ENCODE measurements at regions not wholly inside any gene's neighbourhood (a gene's known extent, or its start where the extent isn't known, plus 50 kb on each side); places are given as distances from the start of the nearest gene placed in this dataset.
A peak's percentile ranks its signal among the peaks of the same experiment; 100 is the strongest.

- TF ChIP-seq, protein P1, sequence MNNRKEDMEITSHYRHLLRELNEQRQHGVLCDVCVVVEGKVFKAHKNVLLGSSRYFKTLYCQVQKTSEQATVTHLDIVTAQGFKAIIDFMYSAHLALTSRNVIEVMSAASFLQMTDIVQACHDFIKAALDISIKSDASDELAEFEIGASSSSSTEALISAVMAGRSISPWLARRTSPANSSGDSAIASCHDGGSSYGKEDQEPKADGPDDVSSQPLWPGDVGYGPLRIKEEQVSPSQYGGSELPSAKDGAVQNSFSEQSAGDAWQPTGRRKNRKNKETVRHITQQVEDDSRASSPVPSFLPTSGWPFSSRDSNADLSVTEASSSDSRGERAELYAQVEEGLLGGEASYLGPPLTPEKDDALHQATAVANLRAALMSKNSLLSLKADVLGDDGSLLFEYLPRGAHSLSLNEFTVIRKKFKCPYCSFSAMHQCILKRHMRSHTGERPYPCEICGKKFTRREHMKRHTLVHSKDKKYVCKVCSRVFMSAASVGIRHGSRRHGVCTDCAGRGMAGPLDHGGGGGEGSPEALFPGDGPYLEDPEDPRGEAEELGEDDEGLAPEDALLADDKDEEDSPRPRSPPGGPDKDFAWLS (CRISPR knock-in tag; IDR thresholded peaks at IDR 0.05; ENCODE audit: borderline replicate concordance): no peak
- TF ChIP-seq, protein P2, sequence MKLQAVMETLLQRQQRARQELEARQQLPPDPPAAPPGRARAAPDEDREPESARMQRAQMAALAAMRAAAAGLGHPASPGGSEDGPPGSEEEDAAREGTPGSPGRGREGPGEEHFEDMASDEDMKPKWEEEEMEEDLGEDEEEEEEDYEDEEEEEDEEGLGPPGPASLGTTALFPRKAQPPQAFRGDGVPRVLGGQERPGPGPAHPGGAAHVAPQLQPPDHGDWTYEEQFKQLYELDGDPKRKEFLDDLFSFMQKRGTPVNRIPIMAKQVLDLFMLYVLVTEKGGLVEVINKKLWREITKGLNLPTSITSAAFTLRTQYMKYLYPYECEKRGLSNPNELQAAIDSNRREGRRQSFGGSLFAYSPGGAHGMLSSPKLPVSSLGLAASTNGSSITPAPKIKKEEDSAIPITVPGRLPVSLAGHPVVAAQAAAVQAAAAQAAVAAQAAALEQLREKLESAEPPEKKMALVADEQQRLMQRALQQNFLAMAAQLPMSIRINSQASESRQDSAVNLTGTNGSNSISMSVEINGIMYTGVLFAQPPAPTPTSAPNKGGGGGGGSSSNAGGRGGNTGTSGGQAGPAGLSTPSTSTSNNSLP (IDR thresholded peaks at IDR 0.05; ENCODE audit: low read depth, low read length): 0 out of 2 replicates have a peak, but pooled peaks have one; percentile 28
Observed at GRCh38 chr21:38747810-38748209, 57.9 kb upstream of the ETS2 start (continued).

DNA sequence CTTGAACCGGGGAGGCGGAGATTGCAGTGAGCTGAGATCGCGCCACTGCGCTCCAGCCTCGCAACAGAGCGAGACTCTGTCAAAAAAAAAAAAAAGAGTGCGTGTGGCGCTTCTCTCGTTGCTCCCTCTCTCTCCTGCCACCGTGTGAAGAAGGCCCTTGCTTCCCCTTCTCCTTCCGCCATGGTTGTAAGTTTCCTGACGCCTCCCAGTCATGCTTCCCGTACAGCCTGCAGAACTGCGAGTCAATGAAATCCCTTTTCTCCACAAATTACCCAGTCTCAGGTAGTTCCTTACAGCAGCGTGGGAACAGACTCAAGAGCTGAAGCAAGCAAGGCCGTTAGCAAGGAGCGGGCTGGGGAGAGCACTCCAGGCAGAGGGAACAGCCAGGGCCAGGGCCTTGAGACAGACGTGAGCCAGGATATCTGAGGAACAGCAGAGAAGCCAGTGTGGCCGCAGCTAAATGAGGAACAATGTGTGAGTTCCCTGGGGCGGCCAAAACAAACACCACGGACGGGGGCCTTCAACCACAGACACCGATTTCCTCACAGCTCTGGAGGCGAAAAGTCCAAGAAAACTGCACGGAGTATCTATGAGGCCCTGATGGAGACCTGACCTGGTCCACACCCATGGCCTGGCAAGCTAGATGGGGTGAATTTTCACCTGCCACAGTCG is 54.2 kb upstream of the ETS2 start:
- CTCF ChIA-PET (ENCODE audit: low intra/inter-chr PET ratio, low total read pairs): no interaction called here
- Histone ChIP-seq H3K9me3 (ENCODE audit: low read length) (peaks cover 7% of the 10 kb centered on the region), H3K79me2 (ENCODE audit: insufficient read depth, low read length) (no peaks in the 10 kb centered on the region), H2AFZ (ENCODE audit: low read length) (peak overlapping the region; percentile 56), H3K4me1 (ENCODE audit: insufficient read depth, low read length) (peaks cover 60% of the 10 kb centered on the region), H3K4me3 (replicated peaks in 1 of 3; ENCODE audit: insufficient read depth in 1 of 3, low read depth in 2 of 3, low read length in 3 of 3) (peak overlapping the region; percentile 7 to 55 (median 40); a peak in 4 of 6 replicates), H4K20me1 (ENCODE audit: insufficient read depth, low read length) (no peaks in the 10 kb centered on the region), H3K9ac (ENCODE audit: insufficient read depth, low read depth, low read length) (peak overlapping the region; percentile 26; the same call in 1 of the 2 replicates), H3K27ac (ENCODE audit: extremely low read length, insufficient read depth, low read length) (no peak overlapping the region), H3K27me3 (ENCODE audit: control insufficient read depth in 1 of 2, insufficient read depth in 2 of 2, low read length in 2 of 2) (no peaks in the 10 kb centered on the region; a peak in 2 of 5 replicates), H3K36me3 (replicated peaks in 1 of 2; ENCODE audit: control insufficient read depth in 1 of 2, insufficient read depth in 2 of 2, low read length in 2 of 2) (no peaks in the 10 kb centered on the region), H3K4me2 (ENCODE audit: low read depth, low read length) (peak overlapping the region; percentile 70)
- POLR2A ChIA-PET: interaction anchor here (0.8 to 2.9 kb wide), 3 partner anchors 36 to 73 kb away, joined by 3 to 13 read pairs (median 4); partner anchors contain the start of gene ETS2
- 54% methylated on average over 25 of the region's 27 CpGs for WGBS (ENCODE audit: low lambda C conversion rate)
- ATAC-seq (peak; percentile 53), DNase-seq (ENCODE audit: low spot score) (no peak), FAIRE-seq (no peak)
- in situ Hi-C loops (cut with HindIII; ENCODE audit: extremely low pct_ligation_motif_present, low pct_unique_long_range_greater_than_20kb): no loop called here
- BruUV-seq (replicated peaks): no TSS peak
- intact Hi-C loops (cut with micrococcal nuclease; ENCODE audit: unreplicated experiment): no loop called here
- TF ChIP-seq SCMH1 (CRISPR knock-in tag; IDR thresholded peaks at IDR 0.05; ENCODE audit: borderline replicate concordance): no peak
- TF ChIP-seq SRSF9 (IDR thresholded peaks at IDR 0.05; ENCODE audit: borderline replicate concordance, insufficient read depth, low read depth, low read length, poor library complexity, severe bottlenecking): no peak
- TF ChIP-seq ZNF598 (CRISPR knock-in tag; IDR thresholded peaks at IDR 0.05; ENCODE audit: borderline replicate concordance): 0 out of 2 replicates have a peak, but pooled peaks have one; percentile 50
- TF ChIP-seq FOXO1 (CRISPR knock-in tag; IDR thresholded peaks at IDR 0.05): 0 out of 2 replicates have a peak, but pooled peaks have one; percentile 6
- TF ChIP-seq, protein P3, sequence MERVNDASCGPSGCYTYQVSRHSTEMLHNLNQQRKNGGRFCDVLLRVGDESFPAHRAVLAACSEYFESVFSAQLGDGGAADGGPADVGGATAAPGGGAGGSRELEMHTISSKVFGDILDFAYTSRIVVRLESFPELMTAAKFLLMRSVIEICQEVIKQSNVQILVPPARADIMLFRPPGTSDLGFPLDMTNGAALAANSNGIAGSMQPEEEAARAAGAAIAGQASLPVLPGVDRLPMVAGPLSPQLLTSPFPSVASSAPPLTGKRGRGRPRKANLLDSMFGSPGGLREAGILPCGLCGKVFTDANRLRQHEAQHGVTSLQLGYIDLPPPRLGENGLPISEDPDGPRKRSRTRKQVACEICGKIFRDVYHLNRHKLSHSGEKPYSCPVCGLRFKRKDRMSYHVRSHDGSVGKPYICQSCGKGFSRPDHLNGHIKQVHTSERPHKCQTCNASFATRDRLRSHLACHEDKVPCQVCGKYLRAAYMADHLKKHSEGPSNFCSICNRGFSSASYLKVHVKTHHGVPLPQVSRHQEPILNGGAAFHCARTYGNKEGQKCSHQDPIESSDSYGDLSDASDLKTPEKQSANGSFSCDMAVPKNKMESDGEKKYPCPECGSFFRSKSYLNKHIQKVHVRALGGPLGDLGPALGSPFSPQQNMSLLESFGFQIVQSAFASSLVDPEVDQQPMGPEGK (CRISPR knock-in tag; IDR thresholded peaks at IDR 0.05): 0 out of 2 replicates have a peak, but pooled peaks have one; percentile 32
- TF ChIP-seq ZMYM4 (CRISPR knock-in tag; IDR thresholded peaks at IDR 0.05): 0 out of 2 replicates have a peak, but pooled peaks have one; percentile 10
- 0 out of 2 replicates have a peak, but pooled peaks have one; percentile 56 for TF ChIP-seq BORCS8-MEF2B (CRISPR knock-in tag; IDR thresholded peaks at IDR 0.05)
- no peak for TF ChIP-seq ZNF326 (CRISPR knock-in tag; IDR thresholded peaks at IDR 0.05; ENCODE audit: borderline replicate concordance)
- no peak for TF ChIP-seq ZNF740 (CRISPR knock-in tag; IDR thresholded peaks at IDR 0.05)
- TF ChIP-seq, protein P4, sequence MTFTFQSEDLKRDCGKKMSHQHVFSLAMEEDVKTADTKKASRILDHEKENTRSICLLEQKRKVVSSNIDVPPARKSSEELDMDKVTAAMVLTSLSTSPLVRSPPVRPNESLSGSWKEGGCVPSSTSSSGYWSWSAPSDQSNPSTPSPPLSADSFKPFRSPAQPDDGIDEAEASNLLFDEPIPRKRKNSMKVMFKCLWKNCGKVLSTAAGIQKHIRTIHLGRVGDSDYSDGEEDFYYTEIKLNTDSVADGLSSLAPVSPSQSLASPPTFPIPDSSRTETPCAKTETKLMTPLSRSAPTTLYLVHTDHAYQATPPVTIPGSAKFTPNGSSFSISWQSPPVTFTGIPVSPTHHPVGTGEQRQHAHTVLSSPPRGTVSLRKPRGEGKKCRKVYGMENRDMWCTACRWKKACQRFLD (CRISPR knock-in tag; IDR thresholded peaks at IDR 0.05; ENCODE audit: borderline replicate concordance): no peak
- peak; percentile 22; the same call in 1 of the 2 replicates for TF ChIP-seq HOXA3 (CRISPR knock-in tag; IDR thresholded peaks at IDR 0.05)
- TF ChIP-seq TARDBP (CRISPR knock-in tag; IDR thresholded peaks at IDR 0.05): 0 out of 2 replicates have a peak, but pooled peaks have one; percentile 37
